HG03025 (cell line): ENCODE measurements at regions not wholly inside any gene's neighbourhood (a gene's known extent, or its start where the extent isn't known, plus 50 kb on each side); places are given as distances from the start of the nearest gene placed in this dataset.
"Not testable (repeated sequence)": the region's sequence is repeated elsewhere in the genome, so short reads cannot be mapped to it uniquely, and the experiment has no call there.

Source experiments
- ATAC-seq: cut with Tn5 transposase; IDR thresholded peaks from one replicate; pipeline ENCODE4 v1.9.1; 2021; ENCODE audit warnings: mild to moderate bottlenecking, moderate library complexity; ENCODE audit not compliant: unreplicated experiment, low FRiP score

DNA sequence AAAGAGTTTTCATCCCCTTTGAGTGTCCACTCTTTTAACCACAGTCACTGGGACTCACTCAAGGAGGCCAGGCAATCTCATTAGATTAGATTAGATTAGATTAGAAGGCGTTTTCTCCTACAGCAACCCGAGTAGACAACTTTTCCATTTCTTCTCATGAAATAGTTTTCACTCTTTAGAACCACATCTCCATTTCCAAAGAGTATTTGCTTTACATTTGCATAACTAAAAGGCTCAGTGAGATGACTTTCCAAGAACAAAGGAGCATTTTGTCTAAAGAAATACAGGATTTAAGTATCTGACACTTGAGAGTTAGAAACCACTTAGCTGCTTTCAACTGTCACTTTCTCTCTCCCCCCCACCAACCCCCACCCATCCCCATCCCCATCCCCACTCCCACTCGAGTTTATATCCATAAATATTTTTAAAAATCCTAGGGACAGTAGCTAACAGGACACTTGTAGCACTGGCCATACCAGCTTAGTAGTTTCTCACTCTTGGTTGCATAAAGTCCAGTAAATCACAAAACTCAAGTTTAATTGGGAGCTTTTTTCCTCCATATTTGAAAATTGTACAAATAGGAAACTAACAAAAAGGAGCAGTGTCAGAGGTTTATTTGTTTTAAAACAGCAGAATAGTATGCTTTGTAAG lies 2202.9 kb upstream of the WWC1 start:
- no peak for ATAC-seq

DNA sequence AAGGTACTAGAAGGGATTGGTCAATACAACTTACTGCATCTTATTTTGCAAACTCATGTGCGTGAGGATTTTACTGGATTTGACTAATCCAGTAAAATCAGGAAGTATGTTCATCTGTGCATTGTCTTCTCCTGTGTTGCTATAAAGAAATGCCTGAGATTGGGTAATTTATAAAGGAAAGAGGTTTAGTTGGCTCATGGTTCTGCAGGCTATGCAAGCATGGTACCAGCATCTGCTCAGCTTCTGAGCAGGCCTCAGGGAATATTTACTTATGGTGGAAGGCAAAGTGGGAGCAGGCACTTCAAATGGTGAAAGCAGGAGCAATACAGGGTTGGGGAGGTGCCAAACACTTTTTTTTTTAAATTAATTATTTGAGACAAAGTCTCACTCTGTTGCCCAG lies 2199.5 kb upstream of the WWC1 start:
- no peak for ATAC-seq

DNA sequence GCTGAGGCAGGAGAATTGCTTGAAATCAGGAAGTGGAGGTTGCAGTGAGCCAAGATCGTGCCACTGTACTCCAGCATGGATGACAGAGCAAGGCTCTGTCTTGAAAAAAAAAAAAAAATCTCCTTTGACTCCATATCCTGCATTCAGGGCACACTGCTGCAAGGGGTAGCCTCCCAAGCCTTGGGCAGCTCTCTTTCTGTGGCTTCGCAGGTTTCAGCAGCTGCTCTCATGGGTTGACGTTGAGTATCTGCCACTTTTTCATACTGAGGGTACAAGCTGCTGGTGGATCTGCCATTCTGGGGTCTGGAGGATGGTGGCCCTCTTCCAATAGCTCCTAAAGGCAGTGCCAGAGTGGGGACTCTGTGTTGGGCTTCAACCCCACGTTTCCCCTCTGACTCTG lies 2198.1 kb upstream of the WWC1 start:
- no peak for ATAC-seq

DNA sequence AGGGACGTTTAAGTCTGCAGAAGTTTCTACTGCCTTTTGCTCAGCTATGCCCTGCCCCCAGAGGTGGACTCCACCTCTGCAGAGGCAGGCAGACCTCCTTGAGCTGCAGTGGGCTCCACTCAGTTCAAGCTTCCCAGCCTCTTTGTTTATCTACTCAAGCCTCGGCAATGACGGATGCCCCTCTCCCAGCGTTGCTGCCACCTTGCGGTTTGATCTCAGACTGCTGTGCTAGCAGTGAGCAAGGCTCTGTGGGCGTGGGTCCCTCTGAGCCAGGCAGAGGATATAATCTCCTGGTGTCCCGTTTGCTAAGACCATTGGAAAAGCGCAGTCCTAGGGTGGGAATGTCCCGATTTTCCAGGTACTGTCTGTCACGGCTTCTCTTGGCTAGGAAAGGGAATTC lies 2188.5 kb upstream of the WWC1 start:
- no peak for ATAC-seq

DNA sequence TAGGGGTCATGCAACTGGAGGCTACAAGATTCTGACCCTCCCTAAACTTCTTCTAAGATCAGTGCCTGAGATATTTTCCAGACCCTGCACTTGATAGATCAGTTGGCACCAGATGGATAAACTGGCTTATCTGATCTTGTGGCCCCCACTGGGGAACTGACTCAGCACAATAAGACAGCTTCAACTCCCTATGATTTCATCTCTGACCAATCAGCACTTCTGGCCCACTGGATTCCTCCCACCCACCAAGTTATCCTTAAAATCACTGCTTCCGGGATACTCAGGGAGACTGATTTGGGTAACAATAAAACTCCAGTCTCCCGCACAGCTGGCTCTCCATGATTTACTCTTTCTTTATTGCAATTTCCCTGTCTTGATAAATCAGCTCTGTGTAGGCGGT lies 2180.4 kb upstream of the WWC1 start:
- no peak for ATAC-seq

DNA sequence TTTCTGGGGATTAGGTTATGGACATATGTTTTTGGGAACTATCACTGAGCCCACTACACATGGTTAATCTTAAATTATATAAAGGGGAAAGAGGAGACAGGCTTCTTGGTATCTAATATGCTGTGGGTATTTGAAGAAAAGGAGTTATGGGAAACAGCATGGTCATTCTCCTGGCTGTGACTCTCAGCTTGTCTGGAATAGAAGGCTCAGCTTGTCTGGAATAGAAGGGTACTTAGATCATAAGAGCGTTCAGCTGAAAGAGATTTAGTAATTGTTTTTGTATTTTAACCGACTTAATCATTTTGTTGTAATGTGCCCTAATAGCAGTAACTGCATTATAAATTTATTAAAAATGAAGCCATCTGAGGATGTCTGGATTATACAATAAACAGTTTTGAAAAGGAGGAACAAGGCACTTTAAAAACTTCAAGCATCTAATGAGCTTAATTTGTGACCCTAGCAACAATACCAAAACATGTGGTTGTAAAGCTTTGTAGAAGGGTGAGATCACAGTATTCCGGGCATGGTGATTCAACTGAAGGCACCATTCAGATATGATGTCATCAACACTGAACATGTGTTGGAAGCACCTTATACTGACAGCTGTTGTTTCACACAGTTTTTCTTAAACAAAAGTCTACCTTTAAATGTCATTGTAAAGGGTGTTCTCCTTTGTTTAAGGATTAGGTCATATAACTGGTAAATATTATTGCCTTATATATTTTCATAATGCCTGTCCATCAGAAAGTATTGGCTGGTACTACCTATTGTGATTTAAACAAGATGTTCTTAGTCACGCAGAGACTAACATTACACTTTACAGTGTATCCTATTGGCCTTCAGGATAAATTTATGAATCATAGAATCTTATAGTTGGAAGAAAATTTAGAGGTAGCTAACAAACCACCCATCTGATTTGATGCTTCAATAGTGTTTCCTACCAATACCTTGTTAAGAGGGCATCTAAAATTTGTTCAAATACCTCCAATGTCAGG lies 2174.1 kb upstream of the WWC1 start:
- no peak for ATAC-seq

DNA sequence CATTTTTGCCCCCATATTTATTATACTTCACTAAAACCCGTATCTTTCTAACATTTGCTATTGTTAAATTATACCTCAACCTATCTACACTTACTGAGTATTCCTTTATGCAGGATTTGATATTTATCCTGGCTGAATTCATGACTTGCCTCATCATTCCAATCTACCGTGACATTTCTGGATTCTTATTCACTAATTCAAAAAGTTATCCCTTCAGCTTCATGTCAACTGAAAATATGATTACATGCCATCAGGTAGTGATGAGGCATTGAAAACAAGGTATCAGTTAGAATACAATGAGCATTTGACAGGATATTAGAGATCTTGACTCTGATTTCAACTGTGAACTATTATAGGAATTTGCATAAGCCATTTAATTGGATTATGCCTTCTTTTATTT lies 2171.9 kb upstream of the WWC1 start:
- ATAC-seq: no peak

DNA sequence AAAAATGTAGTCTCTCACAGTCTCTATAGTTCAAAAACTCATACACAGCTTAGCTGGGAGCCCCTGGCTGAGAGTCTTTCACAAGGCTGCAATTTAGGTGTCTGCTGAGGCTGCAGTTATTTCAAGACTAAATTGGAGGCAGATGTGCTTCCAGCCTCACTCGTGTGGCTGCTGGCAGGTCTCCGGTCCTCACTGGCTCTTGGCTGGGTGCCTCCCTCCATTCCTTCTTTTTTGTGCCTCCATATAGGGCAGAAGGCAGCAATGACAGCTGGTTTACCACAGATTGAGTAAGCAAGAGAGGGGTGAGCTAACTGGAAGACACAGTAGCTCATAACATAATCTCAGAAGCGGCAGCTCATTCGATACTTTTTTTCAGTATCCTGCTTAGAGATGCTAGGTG lies 2167.7 kb upstream of the WWC1 start:
- no peak for ATAC-seq

DNA sequence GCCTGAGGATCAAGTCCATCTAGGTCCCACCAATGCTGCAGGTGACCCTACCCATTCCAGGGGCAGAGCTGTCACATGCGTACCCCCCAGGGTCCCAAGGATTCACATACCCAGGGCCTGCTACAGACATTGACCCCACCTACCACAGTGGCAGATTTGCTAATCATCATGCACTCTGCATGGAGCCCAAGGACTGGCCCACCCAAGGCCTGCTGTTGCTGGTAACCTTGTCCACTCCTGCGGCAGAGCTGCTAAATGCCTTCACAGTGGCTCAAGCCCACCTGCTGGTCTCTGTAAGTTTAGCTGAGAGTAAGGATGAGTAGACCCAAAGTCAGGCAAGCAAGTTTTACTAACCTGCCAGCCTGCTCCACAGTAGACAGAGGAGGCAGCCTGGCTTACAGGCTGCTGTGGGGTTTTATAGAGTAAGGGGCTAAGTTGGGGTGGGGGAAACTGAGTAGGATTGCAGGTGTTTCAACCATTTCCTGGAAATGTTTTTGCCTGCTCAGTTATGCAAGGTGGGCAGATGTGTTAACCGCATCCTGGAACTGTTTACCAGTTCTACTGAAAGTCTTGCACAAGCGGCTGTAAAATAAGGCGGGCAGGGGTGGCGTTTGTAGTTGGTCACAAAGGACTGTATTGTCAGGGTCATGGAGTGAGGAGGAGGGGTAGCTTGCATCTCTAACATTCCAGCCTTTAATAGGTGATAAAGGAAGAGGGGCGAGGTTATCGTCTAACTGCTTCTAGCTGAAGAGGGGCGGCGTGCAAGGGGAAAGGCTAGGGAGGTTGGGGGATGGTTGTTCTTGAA lies 2163.5 kb upstream of the WWC1 start:
- ATAC-seq: no peak

DNA sequence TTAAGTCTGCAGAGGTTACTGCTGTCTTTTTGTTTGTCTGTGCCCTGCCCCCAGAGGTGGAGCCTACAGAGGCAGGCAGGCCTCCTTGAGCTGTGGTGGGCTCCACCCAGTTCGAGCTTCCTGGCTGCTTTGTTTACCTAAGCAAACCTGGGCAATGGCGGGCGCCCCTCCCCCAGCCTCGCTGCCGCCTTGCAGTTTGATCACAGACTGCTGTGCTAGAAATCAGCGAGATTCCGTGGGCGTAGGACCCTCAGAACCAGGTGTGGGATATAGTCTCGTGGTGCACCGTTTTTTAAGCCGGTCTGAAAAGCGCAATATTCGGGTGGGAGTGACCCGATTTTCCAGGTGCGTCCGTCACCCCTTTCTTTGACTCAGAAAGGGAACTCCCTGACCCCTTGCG lies 2146.3 kb upstream of the WWC1 start:
- ATAC-seq: not testable (repeated sequence)

DNA sequence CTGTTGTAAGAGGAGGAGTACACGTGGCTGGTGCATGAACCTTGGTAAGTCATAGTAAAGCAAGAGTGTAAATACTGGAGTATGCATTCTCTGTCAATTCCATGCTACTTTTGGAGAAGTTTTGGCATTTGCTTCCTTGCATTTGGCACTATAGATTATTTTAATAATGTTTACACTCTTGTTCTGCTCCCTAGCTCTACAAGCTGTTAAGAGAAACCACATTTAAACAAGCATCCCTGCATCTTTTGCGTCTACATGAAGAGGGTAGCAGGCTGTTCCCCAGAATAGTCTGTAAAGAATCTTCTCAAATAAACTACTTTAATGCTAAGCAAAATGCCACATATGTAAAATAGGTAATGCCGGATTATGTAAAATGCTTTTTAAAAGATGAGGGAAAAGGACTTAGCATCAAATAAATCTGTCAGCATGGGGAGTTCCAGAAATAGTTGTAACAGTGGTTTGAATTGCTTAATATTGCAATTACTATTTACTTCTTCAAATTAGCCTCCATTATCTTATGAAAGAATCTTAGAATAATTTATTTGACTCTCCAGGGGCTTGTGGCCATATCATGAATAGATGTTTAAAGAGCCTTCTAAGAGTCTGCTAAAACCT lies 2127.3 kb upstream of the WWC1 start:
- ATAC-seq: no peak

DNA sequence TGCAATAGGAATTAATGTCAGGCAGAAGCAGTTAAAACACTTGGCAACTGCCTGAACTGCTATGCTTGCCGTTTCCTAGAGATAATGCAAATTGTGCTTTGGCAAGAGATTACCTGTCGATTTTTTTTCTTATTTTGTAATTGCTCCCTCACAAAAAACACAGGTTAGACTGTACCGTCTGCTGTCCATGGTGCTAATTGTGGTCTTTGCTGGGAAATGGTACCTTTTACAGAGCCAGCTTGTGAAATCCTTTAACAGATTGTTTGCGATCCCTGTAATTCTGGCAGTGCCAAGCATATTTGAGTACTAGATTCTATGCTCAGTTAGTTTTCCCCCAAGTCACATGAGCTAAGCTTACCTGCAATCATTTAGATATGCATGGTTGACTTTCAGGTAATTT lies 2125.8 kb upstream of the WWC1 start:
- no peak for ATAC-seq

DNA sequence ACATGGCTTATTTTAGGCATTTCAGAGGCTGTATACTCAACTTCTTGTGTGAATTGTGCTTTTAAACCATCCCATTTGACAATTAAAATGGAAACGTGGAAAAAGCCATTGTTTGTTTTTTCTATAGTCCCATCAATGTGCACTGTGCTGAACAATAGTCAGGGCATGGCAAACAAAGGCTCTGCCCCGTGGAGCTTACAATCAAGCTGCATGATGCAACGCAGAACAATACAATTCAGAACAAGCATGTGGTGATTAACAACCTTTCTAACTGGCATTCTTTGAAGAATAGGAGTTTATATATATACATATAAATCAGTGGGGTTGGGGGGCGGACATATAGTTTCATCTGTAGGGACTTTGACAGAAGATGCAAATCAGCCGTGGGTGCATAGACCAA lies 2125.4 kb upstream of the WWC1 start:
- ATAC-seq: no peak

DNA sequence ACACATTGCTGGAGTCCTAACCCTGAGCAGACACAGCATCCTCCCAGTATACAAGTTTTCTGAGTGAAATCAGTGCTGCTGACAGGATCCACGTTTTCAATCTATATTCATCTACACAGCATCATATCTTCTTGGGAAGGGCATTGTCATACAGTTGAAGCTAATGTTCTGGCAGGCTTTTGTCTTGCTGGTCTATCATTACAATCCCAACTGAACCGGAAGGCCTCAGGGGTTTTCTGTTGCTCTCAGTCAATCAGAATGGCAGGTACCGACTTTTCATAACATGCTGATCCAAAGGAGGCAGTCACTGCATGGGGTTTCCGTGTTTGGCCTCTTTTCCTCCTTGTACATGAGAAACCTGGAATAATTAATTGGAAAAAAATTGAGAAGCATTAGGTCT lies 2118.8 kb upstream of the WWC1 start:
- no peak for ATAC-seq

DNA sequence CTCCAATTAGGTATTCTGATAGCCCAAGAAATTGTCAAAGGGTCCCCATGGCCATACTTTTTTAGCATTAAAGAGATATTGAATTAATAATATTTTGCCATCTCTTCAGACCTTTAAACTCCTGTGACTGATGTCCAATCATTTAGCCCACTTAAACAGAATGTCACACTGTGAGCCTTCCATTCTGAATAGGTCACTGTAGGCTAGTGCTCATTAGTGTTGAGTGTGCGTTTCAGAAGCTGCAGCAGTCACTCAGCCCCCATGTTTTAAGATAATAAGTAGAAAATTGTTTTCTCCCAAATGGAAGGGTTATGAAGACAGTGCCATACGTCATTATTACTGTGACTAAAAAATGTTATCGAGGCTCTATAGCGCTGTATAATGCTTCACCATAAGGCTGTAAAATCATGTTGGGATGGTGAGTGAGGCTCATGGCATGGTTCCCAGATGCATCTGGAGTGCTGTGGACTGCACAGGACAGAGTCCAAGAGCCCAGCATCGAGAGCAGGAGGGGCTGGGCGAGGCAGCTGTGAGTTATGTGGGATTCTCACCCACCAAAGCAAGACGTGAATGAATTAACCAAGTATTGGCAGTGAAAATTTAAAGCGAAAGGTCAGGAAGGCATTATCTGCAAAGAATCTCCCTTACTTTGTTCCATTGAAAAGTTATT lies 2112.9 kb upstream of the WWC1 start:
- no peak for ATAC-seq

DNA sequence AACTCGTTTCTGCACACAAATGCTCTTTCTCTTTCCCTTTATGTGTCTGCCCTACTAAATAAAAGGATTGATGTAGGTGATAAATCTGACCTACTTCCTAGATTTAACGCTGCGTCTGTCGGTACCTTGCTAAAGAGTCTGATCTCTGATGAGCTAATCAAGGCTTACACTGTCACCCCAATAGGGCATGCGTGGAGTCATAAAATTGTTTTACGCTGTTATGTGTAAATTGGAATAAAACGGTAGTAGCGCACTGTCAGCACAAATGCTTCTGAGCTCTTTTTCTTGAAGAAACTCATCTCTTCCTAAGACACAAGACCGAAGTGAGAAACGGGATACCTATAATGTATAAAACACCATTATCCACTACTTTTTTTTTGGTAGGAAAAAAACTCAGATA lies 2106.3 kb upstream of the WWC1 start:
- no peak for ATAC-seq

DNA sequence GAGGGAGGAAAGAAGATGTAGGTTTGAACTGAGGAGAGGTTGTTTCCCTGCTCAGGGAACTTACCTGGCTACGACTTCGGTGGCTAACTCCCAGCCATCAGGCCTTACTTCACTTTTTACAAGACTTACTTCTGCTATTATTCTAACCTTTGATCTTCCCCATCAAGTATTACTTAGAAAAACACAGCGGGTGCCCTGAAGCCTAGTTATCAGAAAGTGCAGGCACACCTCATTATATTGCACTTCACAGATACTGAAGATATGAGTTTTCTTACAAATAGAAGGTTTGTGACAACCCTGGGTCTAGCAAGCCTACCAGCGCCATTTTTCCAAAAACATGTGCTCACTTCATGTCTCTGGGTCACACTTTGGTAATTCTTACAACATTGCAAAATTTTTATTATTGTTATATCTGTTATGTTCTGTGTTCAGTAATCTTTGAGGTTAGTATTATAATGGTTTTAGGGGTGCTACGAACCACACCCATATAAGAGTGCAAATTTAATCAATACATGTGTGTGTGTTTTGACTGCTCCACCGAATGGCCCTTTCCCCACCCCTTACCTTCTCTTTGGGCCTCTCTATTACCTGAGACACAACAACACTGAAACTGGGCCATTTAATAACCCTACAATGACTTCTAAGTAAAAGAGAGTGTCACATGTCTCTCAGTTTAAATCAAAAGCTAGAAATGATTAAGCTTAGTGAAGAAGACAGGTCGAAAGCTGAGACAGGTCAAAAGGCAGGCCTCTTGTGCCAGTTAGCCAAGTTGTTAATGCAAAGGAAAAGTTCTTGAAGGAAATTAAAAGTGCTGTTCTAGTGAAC lies 2102.7 kb upstream of the WWC1 start:
- no peak for ATAC-seq

DNA sequence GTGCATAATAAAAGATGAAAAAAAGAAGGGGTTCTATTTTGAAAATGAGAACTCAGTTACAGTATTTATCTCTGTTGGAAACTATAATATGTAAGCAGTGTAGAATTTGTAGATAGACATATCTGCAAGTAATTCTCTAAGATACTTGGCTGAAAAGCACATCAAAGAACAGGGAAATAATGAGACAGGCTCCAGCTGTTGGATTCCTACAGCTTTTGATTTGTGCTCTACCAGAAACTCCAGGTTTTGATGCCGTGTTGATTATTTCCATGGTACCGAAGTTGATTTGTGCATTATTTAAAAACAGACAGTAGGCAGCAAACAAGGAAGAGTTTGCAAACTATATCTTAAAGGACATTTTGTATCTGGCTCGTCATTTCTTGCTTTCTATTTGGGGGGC lies 2098.7 kb upstream of the WWC1 start:
- no peak for ATAC-seq

DNA sequence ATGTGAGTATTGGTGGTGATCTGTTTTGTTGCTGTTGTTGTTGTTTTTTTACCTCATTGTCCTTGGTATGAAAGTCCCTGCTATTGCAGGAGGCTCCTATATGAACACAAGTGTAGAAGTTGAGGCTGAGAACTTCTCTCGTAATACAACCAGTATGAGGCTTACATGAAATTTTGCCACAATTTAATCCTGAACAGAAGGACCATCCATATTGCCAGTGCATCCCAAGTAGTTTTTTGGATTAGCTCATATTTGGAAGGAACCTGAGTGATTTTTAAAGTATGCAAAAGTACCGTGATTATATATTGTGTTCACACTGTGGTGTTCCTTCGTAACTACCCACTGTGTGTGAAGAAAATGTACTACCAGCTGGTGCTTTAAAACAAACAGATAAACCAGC lies 2095.5 kb upstream of the WWC1 start:
- ATAC-seq: no peak
